ENCODE measurements at regions not wholly inside any gene's neighbourhood (a gene's known extent, or its start where the extent isn't known, plus 50 kb on each side); places are given as distances from the start of the nearest gene placed in this dataset.

DNA sequence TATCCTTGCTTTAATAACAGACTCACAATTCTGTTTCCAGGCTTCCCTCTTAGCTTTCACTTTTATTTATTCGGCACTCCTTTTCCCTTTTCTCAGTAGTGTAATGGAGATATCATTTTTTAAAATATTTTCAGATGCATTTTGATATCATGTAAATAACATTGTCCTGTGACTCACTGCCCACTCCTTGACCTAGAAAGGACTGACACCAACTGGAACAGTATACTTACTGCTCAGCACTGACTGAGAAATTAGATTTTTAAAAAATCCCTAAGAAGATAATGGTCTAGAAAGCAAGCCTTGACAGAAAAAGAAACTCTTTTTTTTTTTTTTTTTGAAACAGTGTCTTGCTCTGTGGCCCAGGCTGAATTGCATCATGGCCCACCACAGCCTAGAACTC lies 118.0 kb upstream of the FSCB start:
- TF ChIP-seq ZC3H10 (CRISPR knock-in tag; IDR thresholded peaks at IDR 0.05) (no peak), PPARA (CRISPR knock-in tag; IDR thresholded peaks at IDR 0.05; ENCODE audit: borderline replicate concordance) (no peak), ZNF565 (CRISPR knock-in tag; conservative IDR thresholded peaks at IDR 0.05; ENCODE audit: low read depth) (no peak), ARNTL (CRISPR knock-in tag; IDR thresholded peaks at IDR 0.05; ENCODE audit: borderline replicate concordance, low read depth) (no peak), CSRNP3 (CRISPR knock-in tag; IDR thresholded peaks at IDR 0.05) (no peak), TCF4 (CRISPR knock-in tag; IDR thresholded peaks at IDR 0.05; ENCODE audit: borderline replicate concordance) (no peak), ZNF8 (CRISPR knock-in tag; IDR thresholded peaks at IDR 0.05) (no peak), GLIS3 (CRISPR knock-in tag; IDR thresholded peaks at IDR 0.05) (no peak), OSR1 (CRISPR knock-in tag; IDR thresholded peaks at IDR 0.05) (no peak), CSDC2 (CRISPR knock-in tag; IDR thresholded peaks at IDR 0.05) (no peak), ISL1 (CRISPR knock-in tag; IDR thresholded peaks at IDR 0.05) (no peak), TOX (CRISPR knock-in tag; IDR thresholded peaks at IDR 0.05; ENCODE audit: borderline replicate concordance) (no peak), ZFP30 (CRISPR knock-in tag; IDR thresholded peaks at IDR 0.05) (no peak), RARB (CRISPR knock-in tag; IDR thresholded peaks at IDR 0.05) (no peak)
- TF ChIP-seq, protein P1, sequence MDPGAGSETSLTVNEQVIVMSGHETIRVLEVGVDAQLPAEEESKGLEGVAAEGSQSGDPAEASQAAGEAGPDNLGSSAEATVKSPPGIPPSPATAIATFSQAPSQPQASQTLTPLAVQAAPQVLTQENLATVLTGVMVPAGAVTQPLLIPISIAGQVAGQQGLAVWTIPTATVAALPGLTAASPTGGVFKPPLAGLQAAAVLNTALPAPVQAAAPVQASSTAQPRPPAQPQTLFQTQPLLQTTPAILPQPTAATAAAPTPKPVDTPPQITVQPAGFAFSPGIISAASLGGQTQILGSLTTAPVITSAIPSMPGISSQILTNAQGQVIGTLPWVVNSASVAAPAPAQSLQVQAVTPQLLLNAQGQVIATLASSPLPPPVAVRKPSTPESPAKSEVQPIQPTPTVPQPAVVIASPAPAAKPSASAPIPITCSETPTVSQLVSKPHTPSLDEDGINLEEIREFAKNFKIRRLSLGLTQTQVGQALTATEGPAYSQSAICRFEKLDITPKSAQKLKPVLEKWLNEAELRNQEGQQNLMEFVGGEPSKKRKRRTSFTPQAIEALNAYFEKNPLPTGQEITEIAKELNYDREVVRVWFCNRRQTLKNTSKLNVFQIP (CRISPR knock-in tag; IDR thresholded peaks at IDR 0.05; ENCODE audit: borderline replicate concordance, low read depth), result no peak
- ATAC-seq, result no peak

DNA sequence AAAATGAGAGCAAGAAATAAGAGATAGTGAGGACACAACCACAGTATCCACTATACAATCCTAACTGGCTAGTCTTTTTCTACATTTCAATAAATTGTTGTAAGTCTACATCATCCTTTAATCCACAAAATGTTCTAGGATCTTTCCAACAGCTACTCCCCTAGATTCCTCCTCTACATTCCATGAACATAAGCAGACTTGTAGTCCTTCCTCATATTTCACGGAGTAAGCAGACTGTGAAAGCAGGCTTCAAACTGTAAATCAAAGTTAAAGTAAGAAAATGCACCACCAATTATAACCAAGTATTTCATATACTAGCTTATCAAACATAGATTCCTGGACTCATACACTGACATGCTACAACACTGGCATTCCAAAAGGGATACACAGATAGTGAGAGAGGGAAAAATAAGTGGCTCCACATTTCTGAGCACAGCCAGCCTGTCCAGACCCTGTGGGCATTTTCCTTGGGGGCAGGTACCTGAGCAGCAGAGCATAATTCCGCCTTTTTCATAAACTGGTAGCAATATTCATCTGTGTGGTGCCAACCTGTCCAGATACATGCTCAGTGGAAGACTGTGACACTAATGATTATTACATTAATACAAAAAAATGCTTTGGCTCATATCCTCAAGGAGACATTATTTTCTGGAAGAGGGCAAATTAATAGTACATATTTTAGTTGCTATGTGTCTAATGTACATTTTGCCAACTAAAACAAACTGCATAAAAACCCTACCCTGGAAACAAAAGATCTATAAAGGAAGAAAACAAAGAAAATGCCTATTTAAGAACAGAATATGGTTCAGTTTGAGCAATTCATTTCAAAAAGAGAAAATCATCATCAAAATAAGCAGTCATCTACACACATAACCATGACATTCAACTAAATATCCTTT lies 113.3 kb upstream of the FSCB start:
- ATAC-seq, result no peak
- TF ChIP-seq CSDC2 (CRISPR knock-in tag; IDR thresholded peaks at IDR 0.05) (no peak), ESRRG (CRISPR knock-in tag; IDR thresholded peaks at IDR 0.05) (no peak), ISL1 (CRISPR knock-in tag; IDR thresholded peaks at IDR 0.05) (no peak), PPARA (CRISPR knock-in tag; IDR thresholded peaks at IDR 0.05; ENCODE audit: borderline replicate concordance) (no peak), ZNF565 (CRISPR knock-in tag; conservative IDR thresholded peaks at IDR 0.05; ENCODE audit: low read depth) (no peak), ZFP3 (CRISPR knock-in tag; IDR thresholded peaks at IDR 0.05) (no peak), TOX (CRISPR knock-in tag; IDR thresholded peaks at IDR 0.05; ENCODE audit: borderline replicate concordance) (no peak), RARB (CRISPR knock-in tag; IDR thresholded peaks at IDR 0.05) (no peak), GLIS3 (CRISPR knock-in tag; IDR thresholded peaks at IDR 0.05) (no peak), ZNF70 (CRISPR knock-in tag; IDR thresholded peaks at IDR 0.05) (no peak), ZFP30 (CRISPR knock-in tag; IDR thresholded peaks at IDR 0.05) (no peak), ZC3H10 (CRISPR knock-in tag; IDR thresholded peaks at IDR 0.05) (no peak)
- TF ChIP-seq, protein P2, sequence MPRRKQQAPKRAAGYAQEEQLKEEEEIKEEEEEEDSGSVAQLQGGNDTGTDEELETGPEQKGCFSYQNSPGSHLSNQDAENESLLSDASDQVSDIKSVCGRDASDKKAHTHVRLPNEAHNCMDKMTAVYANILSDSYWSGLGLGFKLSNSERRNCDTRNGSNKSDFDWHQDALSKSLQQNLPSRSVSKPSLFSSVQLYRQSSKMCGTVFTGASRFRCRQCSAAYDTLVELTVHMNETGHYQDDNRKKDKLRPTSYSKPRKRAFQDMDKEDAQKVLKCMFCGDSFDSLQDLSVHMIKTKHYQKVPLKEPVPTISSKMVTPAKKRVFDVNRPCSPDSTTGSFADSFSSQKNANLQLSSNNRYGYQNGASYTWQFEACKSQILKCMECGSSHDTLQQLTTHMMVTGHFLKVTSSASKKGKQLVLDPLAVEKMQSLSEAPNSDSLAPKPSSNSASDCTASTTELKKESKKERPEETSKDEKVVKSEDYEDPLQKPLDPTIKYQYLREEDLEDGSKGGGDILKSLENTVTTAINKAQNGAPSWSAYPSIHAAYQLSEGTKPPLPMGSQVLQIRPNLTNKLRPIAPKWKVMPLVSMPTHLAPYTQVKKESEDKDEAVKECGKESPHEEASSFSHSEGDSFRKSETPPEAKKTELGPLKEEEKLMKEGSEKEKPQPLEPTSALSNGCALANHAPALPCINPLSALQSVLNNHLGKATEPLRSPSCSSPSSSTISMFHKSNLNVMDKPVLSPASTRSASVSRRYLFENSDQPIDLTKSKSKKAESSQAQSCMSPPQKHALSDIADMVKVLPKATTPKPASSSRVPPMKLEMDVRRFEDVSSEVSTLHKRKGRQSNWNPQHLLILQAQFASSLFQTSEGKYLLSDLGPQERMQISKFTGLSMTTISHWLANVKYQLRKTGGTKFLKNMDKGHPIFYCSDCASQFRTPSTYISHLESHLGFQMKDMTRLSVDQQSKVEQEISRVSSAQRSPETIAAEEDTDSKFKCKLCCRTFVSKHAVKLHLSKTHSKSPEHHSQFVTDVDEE (CRISPR knock-in tag; IDR thresholded peaks at IDR 0.05), result no peak
- TF ChIP-seq, protein P3, sequence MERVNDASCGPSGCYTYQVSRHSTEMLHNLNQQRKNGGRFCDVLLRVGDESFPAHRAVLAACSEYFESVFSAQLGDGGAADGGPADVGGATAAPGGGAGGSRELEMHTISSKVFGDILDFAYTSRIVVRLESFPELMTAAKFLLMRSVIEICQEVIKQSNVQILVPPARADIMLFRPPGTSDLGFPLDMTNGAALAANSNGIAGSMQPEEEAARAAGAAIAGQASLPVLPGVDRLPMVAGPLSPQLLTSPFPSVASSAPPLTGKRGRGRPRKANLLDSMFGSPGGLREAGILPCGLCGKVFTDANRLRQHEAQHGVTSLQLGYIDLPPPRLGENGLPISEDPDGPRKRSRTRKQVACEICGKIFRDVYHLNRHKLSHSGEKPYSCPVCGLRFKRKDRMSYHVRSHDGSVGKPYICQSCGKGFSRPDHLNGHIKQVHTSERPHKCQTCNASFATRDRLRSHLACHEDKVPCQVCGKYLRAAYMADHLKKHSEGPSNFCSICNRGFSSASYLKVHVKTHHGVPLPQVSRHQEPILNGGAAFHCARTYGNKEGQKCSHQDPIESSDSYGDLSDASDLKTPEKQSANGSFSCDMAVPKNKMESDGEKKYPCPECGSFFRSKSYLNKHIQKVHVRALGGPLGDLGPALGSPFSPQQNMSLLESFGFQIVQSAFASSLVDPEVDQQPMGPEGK (CRISPR knock-in tag; IDR thresholded peaks at IDR 0.05; ENCODE audit: borderline replicate concordance), result no peak
- TF ChIP-seq, protein P1 (CRISPR knock-in tag; IDR thresholded peaks at IDR 0.05; ENCODE audit: borderline replicate concordance, low read depth), result no peak

Data from SK-N-SH treated with all-trans-retinoic acid at 6 μM for 48 hours (cell line).